B cell (primary cell): ENCODE measurements at regions not wholly inside any gene's neighbourhood (a gene's known extent, or its start where the extent isn't known, plus 50 kb on each side); places are given as distances from the start of the nearest gene placed in this dataset.
"Not testable (repeated sequence)": the region's sequence is repeated elsewhere in the genome, so short reads cannot be mapped to it uniquely, and the experiment has no call there.

Experiments used
- ATAC-seq: fragments of 200-7000 bp; cut with Tn5 transposase; one replicate; pipeline ENCODE4 v1.10.0; 2021; ENCODE audit warnings: low read depth, mild to moderate bottlenecking, moderate number of reproducible peaks, moderate library complexity
- CTCF ChIA-PET: fragments of 350-600 bp; sonication (Branson Sonifier 250); formaldehyde crosslinking; loops from one replicate; lab custom pipeline; 2021; ENCODE audit warnings: antibody characterized with exemption, inconsistent platforms; lab: Charles Lee
- POLR2A ChIA-PET: fragments of 350-600 bp; sonication (Branson Sonifier 250); formaldehyde crosslinking; loops from one replicate; lab custom pipeline; 2021; ENCODE audit warnings: antibody characterized with exemption; lab: Charles Lee
- DNase-seq: peaks from one replicate; pipeline ENCODE4 v3.0.0; 2013
- H2AFZ ChIP-seq: 2 replicates; pipeline ENCODE4 v1.6.1; 2012; ENCODE audit warnings: mild to moderate bottlenecking, low read depth, low read length; ENCODE audit not compliant: insufficient read depth, poor library complexity, severe bottlenecking
- H3K27ac ChIP-seq, 2 donors: 1 replicate in 1 of 2; 2 replicates in 1 of 2; pipeline ENCODE4 v1.5.1; 2012 to 2013; ENCODE audit warnings: low read length in 2 of 2, mild to moderate bottlenecking in 2 of 2, moderate library complexity in 1 of 2
- H3K27me3 ChIP-seq, 4 experiments: fragments of 200-600 bp in 1 of 4; sonication (generic) in 1 of 4; replicated peaks in 1 of 4; 1 replicate in 2 of 4; 2 replicates in 2 of 4; pipeline versions ENCODE4 v1.6.1 to v1.7.0; 2013 to 2016; ENCODE audit warnings: low read length in 3 of 4, mild to moderate bottlenecking in 2 of 4, mixed read lengths in 1 of 4, moderate library complexity in 1 of 4; ENCODE audit not compliant: insufficient read depth in 4 of 4, control insufficient read depth in 3 of 4; ENCODE audit errors: control extremely low read depth in 1 of 4
- H3K36me3 ChIP-seq, 2 experiments: replicated peaks in 1 of 2; 1 replicate in 1 of 2; 2 replicates in 1 of 2; pipeline versions ENCODE4 v1.6.1 to v1.7.1; 2013; ENCODE audit warnings: low read length in 1 of 2; ENCODE audit not compliant: insufficient read depth in 2 of 2, control insufficient read depth in 1 of 2; ENCODE audit errors: control extremely low read depth in 1 of 2, extremely low read depth in 1 of 2
- H3K4me1 ChIP-seq, 2 donors: fragments of 200-600 bp in 1 of 2; sonication (generic) in 1 of 2; 1 replicate in 1 of 2; 2 replicates in 1 of 2; pipeline versions ENCODE4 v1.5.1 to v1.6.1; 2013 to 2017; ENCODE audit warnings: low read length in 2 of 2; ENCODE audit not compliant: control insufficient read depth in 2 of 2, insufficient read depth in 2 of 2
- H3K4me2 ChIP-seq: replicated peaks from 2 replicates; pipeline ENCODE3; 2012; ENCODE audit warnings: mild to moderate bottlenecking, low read depth, low read length; ENCODE audit not compliant: poor library complexity, severe bottlenecking
- H3K4me3 ChIP-seq, 5 experiments: fragments of 200-600 bp in 1 of 5; sonication (generic) in 1 of 5; 1 replicate in 3 of 5; 2 replicates in 2 of 5; pipeline versions ENCODE4 v1.5.1 to v1.7.0; 2011 to 2016; ENCODE audit warnings: low read length in 4 of 5, mild to moderate bottlenecking in 4 of 5, low read depth in 2 of 5, control low read depth in 1 of 5, moderate library complexity in 1 of 5; ENCODE audit not compliant: insufficient read depth in 1 of 5; ENCODE audit errors: control extremely low read depth in 1 of 5, extremely low read depth in 1 of 5
- H3K79me2 ChIP-seq: fragments of 200-600 bp; sonication (generic); one replicate; pipeline ENCODE4 v1.6.0; 2016; ENCODE audit warnings: low read length; ENCODE audit not compliant: control insufficient read depth, insufficient read depth
- H3K9ac ChIP-seq: fragments of 200-600 bp; sonication (generic); 2 replicates; pipeline ENCODE4 v1.6.1; 2017; ENCODE audit warnings: mild to moderate bottlenecking, low read length, moderate library complexity
- H3K9me3 ChIP-seq, 3 donors: one replicate each; pipeline versions ENCODE4 v1.6.1 to v1.7.1; 2013; ENCODE audit warnings: low read length in 2 of 3; ENCODE audit not compliant: control insufficient read depth in 2 of 3, insufficient read depth in 1 of 3; ENCODE audit errors: control extremely low read depth in 1 of 3
- H4K20me1 ChIP-seq: 2 replicates; pipeline ENCODE4 v1.6.0; 2012; ENCODE audit warnings: mild to moderate bottlenecking, low read length; ENCODE audit not compliant: insufficient read depth, control insufficient read depth, poor library complexity, severe bottlenecking
- H3K27ac Mint-ChIP-seq: one replicate; pipeline ENCODE4 v1.8.0; 2021; ENCODE audit warnings: mixed read lengths
- H3K27me3 Mint-ChIP-seq: one replicate; pipeline ENCODE4 v1.8.0; 2021; ENCODE audit warnings: mixed read lengths
- H3K4me1 Mint-ChIP-seq: one replicate; pipeline ENCODE4 v1.8.0; 2021; ENCODE audit warnings: mixed read lengths
- H3K4me3 Mint-ChIP-seq: one replicate; pipeline ENCODE4 v1.8.0; 2021; ENCODE audit warnings: mixed read lengths
- H3K9me3 Mint-ChIP-seq: one replicate; pipeline ENCODE4 v1.8.0; 2022; ENCODE audit warnings: mixed read lengths; ENCODE audit not compliant: insufficient read depth
- EZH2 ChIP-seq: IDR thresholded peaks from 2 replicates; pipeline ENCODE4 v1.6.1; 2012; ENCODE audit warnings: borderline replicate concordance, low read depth, mild to moderate bottlenecking, moderate library complexity, low read length; ENCODE audit not compliant: insufficient read depth, poor library complexity, severe bottlenecking
- WGBS: methylation state at CpG from one replicate; pipeline ENCODE4 v1.1.5; 2013; ENCODE audit warnings: missing lambda C conversion rate; ENCODE audit not compliant: insufficient coverage; 5-methylcytosine and 5-hydroxymethylcytosine counted together
- intact Hi-C: fragments of 100-400 bp; cut with micrococcal nuclease; formaldehyde crosslinking; loops from one replicate; pipeline ENCODE4 v1.10.0; 2022
- TF ChIP-seq, protein P1 (sequence below): fragments of 200-600 bp; IDR thresholded peaks from one replicate; pipeline ENCODE4 v1.8.0; 2022; ENCODE audit warnings: antibody characterized with exemption, mild to moderate bottlenecking

GRCh38 chr1:173260329-173260728 lies 53.2 kb upstream of the TNFSF4 start:
- H3K27ac ChIP-seq, H4K20me1 ChIP-seq, H3K79me2 ChIP-seq, ATAC-seq, H3K9me3 ChIP-seq, H3K27me3 ChIP-seq, H2AFZ ChIP-seq, H3K9ac ChIP-seq, H3K4me3 ChIP-seq, POLR2A ChIA-PET, H3K27ac Mint-ChIP-seq, intact Hi-C loops, H3K4me2 ChIP-seq, H3K27me3 Mint-ChIP-seq, H3K4me1 ChIP-seq, DNase-seq, H3K36me3 ChIP-seq, H3K4me3 Mint-ChIP-seq, CTCF ChIA-PET: not testable (repeated sequence)
- H3K9me3 Mint-ChIP-seq: peaks cover 17% of the 10 kb centered on the region
- WGBS: no CpG with 5 or more reads among the region's 1 CpG
- peaks cover 18% of the 10 kb centered on the region for H3K4me1 Mint-ChIP-seq

DNA sequence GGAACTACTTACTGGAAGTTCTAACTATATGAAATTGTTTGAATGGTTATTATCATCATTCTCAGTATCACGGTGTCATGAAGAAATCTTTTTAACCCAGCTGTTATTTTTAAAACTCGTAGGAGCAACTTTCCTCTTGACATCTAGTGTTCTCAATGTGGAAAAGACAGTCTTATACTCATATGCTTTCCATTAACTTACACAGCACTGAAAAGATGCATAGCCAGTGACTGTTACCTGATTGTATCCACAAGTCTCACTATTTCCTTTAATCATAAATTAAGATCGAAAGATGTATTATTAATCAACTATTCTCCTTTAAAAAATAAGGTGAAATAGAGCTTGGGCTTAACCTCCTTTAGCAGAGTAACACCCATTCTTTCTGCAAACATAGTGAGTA lies 59.7 kb upstream of the TNFSF4 start:
- no peaks in the 10 kb centered on the region for H3K9me3 ChIP-seq
- no peak overlapping the region for H3K9ac ChIP-seq
- H3K4me3 ChIP-seq: no peak overlapping the region
- POLR2A ChIA-PET: no interaction called here
- CTCF ChIA-PET: interaction anchor here (0.6 to 0.8 kb wide), 2 partner anchors 163 to 1832 kb away, joined by 3 to 4 read pairs; no protein-coding TSS in a partner anchor
- Mint-ChIP-seq H3K4me3 (no peak overlapping the region), H3K27ac (no peak overlapping the region), H3K27me3 (no peaks in the 10 kb centered on the region), H3K4me1 (peaks cover 25% of the 10 kb centered on the region), H3K9me3 (no peaks in the 10 kb centered on the region)
- no peaks in the 10 kb centered on the region for H3K79me2 ChIP-seq
- no peak for DNase-seq
- no peaks in the 10 kb centered on the region for H3K36me3 ChIP-seq
- WGBS: no CpG with 5 or more reads among the region's 3 CpGs
- no peak overlapping the region for H3K27ac ChIP-seq
- H3K4me1 ChIP-seq: peaks cover 4 to 5% of the 10 kb centered on the region in 2 donors
- H4K20me1 ChIP-seq: no peaks in the 10 kb centered on the region
- intact Hi-C loops: no loop called here
- H3K27me3 ChIP-seq: no peaks in the 10 kb centered on the region
- no peak for TF ChIP-seq EZH2
- TF ChIP-seq, protein P1, sequence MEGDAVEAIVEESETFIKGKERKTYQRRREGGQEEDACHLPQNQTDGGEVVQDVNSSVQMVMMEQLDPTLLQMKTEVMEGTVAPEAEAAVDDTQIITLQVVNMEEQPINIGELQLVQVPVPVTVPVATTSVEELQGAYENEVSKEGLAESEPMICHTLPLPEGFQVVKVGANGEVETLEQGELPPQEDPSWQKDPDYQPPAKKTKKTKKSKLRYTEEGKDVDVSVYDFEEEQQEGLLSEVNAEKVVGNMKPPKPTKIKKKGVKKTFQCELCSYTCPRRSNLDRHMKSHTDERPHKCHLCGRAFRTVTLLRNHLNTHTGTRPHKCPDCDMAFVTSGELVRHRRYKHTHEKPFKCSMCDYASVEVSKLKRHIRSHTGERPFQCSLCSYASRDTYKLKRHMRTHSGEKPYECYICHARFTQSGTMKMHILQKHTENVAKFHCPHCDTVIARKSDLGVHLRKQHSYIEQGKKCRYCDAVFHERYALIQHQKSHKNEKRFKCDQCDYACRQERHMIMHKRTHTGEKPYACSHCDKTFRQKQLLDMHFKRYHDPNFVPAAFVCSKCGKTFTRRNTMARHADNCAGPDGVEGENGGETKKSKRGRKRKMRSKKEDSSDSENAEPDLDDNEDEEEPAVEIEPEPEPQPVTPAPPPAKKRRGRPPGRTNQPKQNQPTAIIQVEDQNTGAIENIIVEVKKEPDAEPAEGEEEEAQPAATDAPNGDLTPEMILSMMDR: no peak
- no peak for ATAC-seq
- H2AFZ ChIP-seq: no peak overlapping the region
- H3K4me2 ChIP-seq: no peak overlapping the region
